K562 (cell line): ENCODE measurements at regions not wholly inside any gene's neighbourhood (a gene's known extent, or its start where the extent isn't known, plus 50 kb on each side); places are given as distances from the start of the nearest gene placed in this dataset.

Source experiments
- ATAC-seq: fragments of 200-7000 bp; cut with Tn5 transposase; 3 replicates; pipeline ENCODE4 v1.9.1; 2020; ENCODE audit warnings: moderate library complexity
- BruUV-seq: library from RNA; stranded (reverse); fragments of 400-500 nt; replicated peaks from 2 replicates; lab custom pipeline; 2021; lab: Mats Ljungman, UMichigan
- CTCF ChIA-PET: fragments of 300-600 bp; formaldehyde crosslinking; extraction: SDS; loops from one replicate; lab custom pipeline; 2021; ENCODE audit warnings: low intra/inter-chr PET ratio; lab: Yijun Ruan, JAX
- POLR2A ChIA-PET: fragments of 300-600, 350-650 bp; sonication (Branson Sonifier 250); formaldehyde crosslinking; extraction: SDS; loops from one replicate; lab custom pipeline; 2021; ENCODE audit warnings: antibody characterized with exemption, inconsistent platforms; lab: Yijun Ruan, JAX
- DNase-seq, 4 experiments: peaks; one replicate each; pipeline versions ENCODE4 v3.0.0 to v3.0.0-alpha.2; 2011 to 2018; ENCODE audit warnings: low spot score in 3 of 4, mixed read lengths in 3 of 4; ENCODE audit errors: extremely low read depth in 1 of 4
- FAIRE-seq: peaks from 2 replicates; lab custom pipeline; 2011; peaks lifted over from hg19 to GRCh38; lab: Jason Lieb, UNC
- H2AFZ ChIP-seq: 2 replicates; pipeline ENCODE4 v1.6.0; 2011; ENCODE audit warnings: low read depth, low read length, control low read depth, inconsistent platforms
- H3K27ac ChIP-seq: fragments of 200-600 bp; 3 replicates; pipeline ENCODE4 v1.8.0; 2011; ENCODE audit warnings: low read depth, mild to moderate bottlenecking, control low read depth, inconsistent platforms, low read length, moderate library complexity, mixed read lengths; ENCODE audit errors: extremely low read depth
- H3K27me3 ChIP-seq, 2 experiments: fragments of 300-600 bp in 1 of 2; 2 replicates in 1 of 2; 3 replicates in 1 of 2; pipeline versions ENCODE4 v1.6.0 to v1.8.0; 2011; ENCODE audit warnings: inconsistent platforms in 2 of 2, low read length in 2 of 2, mild to moderate bottlenecking in 1 of 2, mixed read lengths in 1 of 2, moderate library complexity in 1 of 2; ENCODE audit not compliant: control insufficient read depth in 2 of 2, insufficient read depth in 2 of 2
- H3K36me3 ChIP-seq: fragments of 300-600 bp; 3 replicates; pipeline ENCODE4 v1.8.0; 2011; ENCODE audit warnings: mild to moderate bottlenecking, low read length, inconsistent platforms; ENCODE audit not compliant: control insufficient read depth, insufficient read depth
- H3K4me1 ChIP-seq, 2 experiments: fragments of 200-600 bp in 1 of 2; replicated peaks in 1 of 2; 2 replicates in 1 of 2; 3 replicates in 1 of 2; pipeline versions ENCODE4 v1.5.1 to v1.8.0; 2011; ENCODE audit warnings: inconsistent platforms in 2 of 2, low read length in 2 of 2, mild to moderate bottlenecking in 1 of 2, mixed read lengths in 1 of 2, moderate library complexity in 1 of 2; ENCODE audit not compliant: control insufficient read depth in 2 of 2, insufficient read depth in 2 of 2
- H3K4me2 ChIP-seq: 2 replicates; pipeline ENCODE4 v1.6.1; 2011; ENCODE audit warnings: low read length, control low read depth, inconsistent platforms, mixed read lengths; ENCODE audit not compliant: insufficient read depth
- H3K4me3 ChIP-seq: fragments of 200-600 bp; sonication (generic), shearing (Covaris generic); 2 replicates; pipeline ENCODE4 v1.5.1; 2016; ENCODE audit warnings: control low read depth, inconsistent platforms
- H3K79me2 ChIP-seq: fragments of 200-600 bp; 3 replicates; pipeline ENCODE4 v1.8.0; 2011; ENCODE audit warnings: low read length, inconsistent platforms; ENCODE audit not compliant: control insufficient read depth, insufficient read depth
- H3K9ac ChIP-seq, 2 experiments: 2 replicates each; pipeline versions ENCODE4 v1.6.0 to v1.6.1; 2011; ENCODE audit warnings: low read depth in 2 of 2, low read length in 2 of 2, control low read depth in 1 of 2, inconsistent platforms in 1 of 2, mild to moderate bottlenecking in 1 of 2, mixed read lengths in 1 of 2; ENCODE audit not compliant: insufficient read depth in 1 of 2
- H3K9me1 ChIP-seq: one replicate; pipeline ENCODE4 v1.6.0; 2011; ENCODE audit warnings: inconsistent platforms, mild to moderate bottlenecking, low read length, moderate library complexity; ENCODE audit not compliant: control insufficient read depth, insufficient read depth
- H3K9me3 ChIP-seq: replicated peaks from 2 replicates; pipeline ENCODE4 v1.5.1; 2011; ENCODE audit warnings: low read depth, low read length, inconsistent platforms; ENCODE audit not compliant: control insufficient read depth, insufficient read depth
- H4K20me1 ChIP-seq: replicated peaks from 2 replicates; pipeline ENCODE4 v1.6.1; 2011; ENCODE audit warnings: low read length, inconsistent platforms, mixed read lengths; ENCODE audit not compliant: control insufficient read depth, insufficient read depth
- ATF2 ChIP-seq: sonication (generic); formaldehyde crosslinking; IDR thresholded peaks from 2 replicates; pipeline ENCODE4 v1.8.1; 2022; ENCODE audit warnings: missing genetic modification reagents
- BCL6 ChIP-seq: fragments of 250-450 bp; sonication (Bioruptor Pico); IDR thresholded peaks from 2 replicates; pipeline ENCODE4 v1.4.0; 2020
- CBFB ChIP-seq: sonication (generic); formaldehyde crosslinking; IDR thresholded peaks from 2 replicates; pipeline ENCODE4 v1.4.0; 2020; ENCODE audit warnings: mild to moderate bottlenecking, missing genetic modification reagents
- CHD1 ChIP-seq: fragments of 200-600 bp; sonication (generic); IDR thresholded peaks from one replicate; pipeline ENCODE4 v1.6.1; 2012; ENCODE audit warnings: mild to moderate bottlenecking, moderate library complexity, low read length, inconsistent platforms
- CHD2 ChIP-seq: IDR thresholded peaks from 2 replicates; pipeline ENCODE4 v1.6.1; 2011; ENCODE audit warnings: low read depth, low read length
- HNRNPH1 ChIP-seq: fragments of 200-400 bp; formaldehyde crosslinking; optimal IDR thresholded peaks from 2 replicates; pipeline ENCODE3; 2017; ENCODE audit warnings: low read depth, mild to moderate bottlenecking, low read length, moderate library complexity
- JUN ChIP-seq, 2 experiments: sonication (generic) in 1 of 2; formaldehyde crosslinking in 1 of 2; IDR thresholded peaks; 2 replicates each; pipeline versions ENCODE4 v1.6.1 to v1.8.0; 2012 to 2022; ENCODE audit warnings: borderline replicate concordance in 2 of 2, mild to moderate bottlenecking in 2 of 2, improper control_type of control experiment in 1 of 2, low read depth in 1 of 2, low read length in 1 of 2, missing genetic modification reagents in 1 of 2
- MEIS2 ChIP-seq: fragments of 450-650 bp; IDR thresholded peaks from 2 replicates; pipeline ENCODE4 v1.6.1; 2014; ENCODE audit warnings: mild to moderate bottlenecking; ENCODE audit not compliant: partially characterized antibody
- PHF8 ChIP-seq: fragments of 200-600 bp; sonication (generic); IDR thresholded peaks from 2 replicates; pipeline ENCODE4 v1.6.1; 2012; ENCODE audit warnings: mixed run types, mild to moderate bottlenecking, inconsistent platforms, low read length, moderate library complexity, borderline replicate concordance
- SREBF2 ChIP-seq: sonication (generic); formaldehyde crosslinking; IDR thresholded peaks from 2 replicates; pipeline ENCODE4 v1.4.0; 2020; ENCODE audit warnings: mild to moderate bottlenecking, missing genetic modification reagents
- TAF1 ChIP-seq: IDR thresholded peaks from 2 replicates; pipeline ENCODE4 v1.6.1; 2011; ENCODE audit warnings: mild to moderate bottlenecking, low read length, moderate library complexity; ENCODE audit not compliant: insufficient read depth, control insufficient read depth, severe bottlenecking; ENCODE audit errors: extremely low read depth
- TAF15 ChIP-seq: fragments of 200-400 bp; formaldehyde crosslinking; IDR thresholded peaks from 2 replicates; pipeline ENCODE4 v1.6.1; 2017; ENCODE audit warnings: mild to moderate bottlenecking, low read depth, low read length, moderate library complexity
- TSHZ1 ChIP-seq: fragments of 250-450 bp; sonication (Bioruptor Pico); IDR thresholded peaks from 2 replicates; pipeline ENCODE4 v1.4.0; 2020; ENCODE audit warnings: mild to moderate bottlenecking, moderate library complexity
- ZNF24 ChIP-seq: fragments of 450-650 bp; IDR thresholded peaks from 2 replicates; pipeline ENCODE4 v1.6.1; 2016
- ZNF639 ChIP-seq, 2 experiments: fragments of 200-800 bp in 1 of 2; sonication (Bioruptor generic) in 1 of 2; sonication (generic) in 1 of 2; formaldehyde crosslinking in 1 of 2; IDR thresholded peaks in 1 of 2; conservative IDR thresholded peaks in 1 of 2; 2 replicates each; pipeline versions ENCODE4 v1.5.0 to v1.6.1; 2016 to 2020; ENCODE audit warnings: missing compliant biosample characterization in 1 of 2, missing genetic modification characterization in 1 of 2, missing genetic modification reagents in 1 of 2
- ZSCAN32 ChIP-seq: fragments of 450-650 bp; formaldehyde crosslinking; IDR thresholded peaks from 2 replicates; pipeline ENCODE4 v1.4.0; 2020; ENCODE audit warnings: mild to moderate bottlenecking, moderate library complexity
- WGBS: fragments of 100-300 bp; shearing (Covaris generic); methylation state at CpG from one replicate; pipeline ENCODE4 v1.1.6; 2016; ENCODE audit warnings: low coverage, mixed read lengths; ENCODE audit not compliant: insufficient coverage; ENCODE audit errors: missing lambda C conversion rate; 5-methylcytosine and 5-hydroxymethylcytosine counted together
- in situ Hi-C: fragments of 300-500 bp; cut with MboI; formaldehyde crosslinking; loops from 4 replicates; pipeline ENCODE4 v1.15.0; 2018; ENCODE audit warnings: inconsistent platforms, mixed read lengths
- intact Hi-C: fragments of 100-400 bp; cut with micrococcal nuclease; formaldehyde crosslinking; loops from 2 replicates; pipeline ENCODE4 v1.14.2; 2022

GRCh38 chr13:76378767-76379166 is 507.4 kb downstream of the KCTD12 start:
- CTCF ChIA-PET, result no interaction called here
- no peaks in the 10 kb centered on the region for H3K9me1 ChIP-seq
- H3K36me3 ChIP-seq, result no peaks in the 10 kb centered on the region
- intact Hi-C loops (no loop called here), in situ Hi-C loops (no loop called here)
- FAIRE-seq (no peak), DNase-seq (no peak), ATAC-seq (no peak)
- 0% methylated on average over 1 of the region's 1 CpG for WGBS
- H3K9me3 ChIP-seq, result no peaks in the 10 kb centered on the region
- H3K4me1 ChIP-seq, result no peaks in the 10 kb centered on the region
- POLR2A ChIA-PET, result no interaction called here
- no peak overlapping the region for H3K27ac ChIP-seq
- BruUV-seq, result no TSS peak
- H3K4me2 ChIP-seq, result no peak overlapping the region
- H3K4me3 ChIP-seq, result no peak overlapping the region
- H3K79me2 ChIP-seq, result no peaks in the 10 kb centered on the region
- H2AFZ ChIP-seq, result no peak overlapping the region
- H4K20me1 ChIP-seq, result no peaks in the 10 kb centered on the region
- H3K9ac ChIP-seq, result no peak overlapping the region
- no peaks in the 10 kb centered on the region for H3K27me3 ChIP-seq
- TF ChIP-seq PHF8 (no peak), CHD1 (no peak), CBFB (CRISPR knock-in tag) (no peak), MEIS2 (no peak), CHD2 (no peak), BCL6 (CRISPR knock-in tag) (no peak), TAF15 (no peak), SREBF2 (CRISPR knock-in tag) (no peak), JUN (IDR thresholded peaks at IDR 0.05; ENCODE audit: borderline replicate concordance, low read depth, low read length) (no peak), JUN (CRISPR knock-in tag; IDR thresholded peaks at IDR 0.05; ENCODE audit: borderline replicate concordance) (no peak), TAF1 (no peak), ZSCAN32 (CRISPR knock-in tag) (no peak), ZNF24 (no peak), HNRNPH1 (no peak), TSHZ1 (no peak), ATF2 (CRISPR knock-in tag) (no peak), ZNF639 (CRISPR knock-in tag; conservative IDR thresholded peaks at IDR 0.05 in 1 of 2, IDR thresholded peaks at IDR 0.05 in 1 of 2) (no peak)
